Gastroesophageal sphincter (tissue), 3 donors: ENCODE measurements at regions not wholly inside any gene's neighbourhood (a gene's known extent, or its start where the extent isn't known, plus 50 kb on each side); places are given as distances from the start of the nearest gene placed in this dataset.

Experiments
- CTCF ChIP-seq, 4 experiments: fragments of 200-600 bp in 2 of 4; fragments of 450-650 bp in 2 of 4; sonication (generic) in 1 of 4; IDR thresholded peaks; one replicate each; pipeline ENCODE4 v1.5.1; 2017 to 2019; ENCODE audit warnings: antibody characterized with exemption in 4 of 4, mild to moderate bottlenecking in 2 of 4, moderate library complexity in 2 of 4
- EP300 ChIP-seq: sonication (generic); formaldehyde crosslinking; IDR thresholded peaks from one replicate; pipeline ENCODE4 v1.6.1; 2017; ENCODE audit warnings: antibody characterized with exemption, mild to moderate bottlenecking
- POLR2A ChIP-seq, 2 donors: fragments of 450-650 bp; IDR thresholded peaks; one replicate each; pipeline ENCODE4 v1.6.1; 2017; ENCODE audit warnings: antibody characterized with exemption in 2 of 2, mild to moderate bottlenecking in 2 of 2, moderate library complexity in 1 of 2

GRCh38 chr11:36803084-36803483 is 205.0 kb upstream of the RAG2 start:
- TF ChIP-seq POLR2A (IDR thresholded peaks at IDR 0.05): no peak
- no peak for TF ChIP-seq CTCF (IDR thresholded peaks at IDR 0.05)
- no peak for TF ChIP-seq EP300
